HG03066 (cell line): ENCODE measurements at regions not wholly inside any gene's neighbourhood (a gene's known extent, or its start where the extent isn't known, plus 50 kb on each side); places are given as distances from the start of the nearest gene placed in this dataset.
"Not testable (repeated sequence)": the region's sequence is repeated elsewhere in the genome, so short reads cannot be mapped to it uniquely, and the experiment has no call there.

Experiments used
- ATAC-seq: cut with Tn5 transposase; IDR thresholded peaks from one replicate; pipeline ENCODE4 v1.9.1; 2021; ENCODE audit warnings: low read depth; ENCODE audit not compliant: unreplicated experiment

GRCh38 chr15:92705764-92706163 is 50.2 kb upstream of the FAM174B start:
- no peak for ATAC-seq

GRCh38 chr15:92706201-92706600 is 50.6 kb upstream of the FAM174B start:
- ATAC-seq: no peak

- no peak for ATAC-seq
Measured at GRCh38 chr15:92707880-92708551, 52.4 kb upstream of the FAM174B start.

GRCh38 chr15:92708635-92709034 is 53.1 kb upstream of the FAM174B start:
- no peak for ATAC-seq

- ATAC-seq: no peak
Measured at GRCh38 chr15:92709110-92709790, 53.7 kb upstream of the FAM174B start.

GRCh38 chr15:92711457-92711831 is 55.9 kb upstream of the FAM174B start:
- ATAC-seq: no peak

- ATAC-seq: peak; percentile 27
Measured at GRCh38 chr15:92714077-92714476, 58.5 kb upstream of the FAM174B start.

GRCh38 chr15:92714477-92715401 is 59.2 kb upstream of the FAM174B start:
- ATAC-seq: peak; percentile 84

GRCh38 chr15:92715758-92716157 is 60.2 kb upstream of the FAM174B start:
- ATAC-seq: no peak

GRCh38 chr15:92719021-92719420 is 63.4 kb upstream of the FAM174B start:
- ATAC-seq: no peak

- ATAC-seq: no peak
Measured at GRCh38 chr15:92724144-92724543, 68.6 kb upstream of the FAM174B start.

- ATAC-seq: no peak
Measured at GRCh38 chr15:92725171-92725570, 69.6 kb upstream of the FAM174B start.

- ATAC-seq: no peak
Measured at GRCh38 chr15:92728266-92728665, 72.7 kb upstream of the FAM174B start.

- ATAC-seq: no peak
Measured at GRCh38 chr15:92733090-92733933, 77.7 kb upstream of the FAM174B start.

- ATAC-seq: no peak
Measured at GRCh38 chr15:92733934-92734521, 78.5 kb upstream of the FAM174B start.

GRCh38 chr15:92739246-92739645 is 83.7 kb upstream of the FAM174B start:
- ATAC-seq: not testable (repeated sequence)

- no peak for ATAC-seq
Measured at GRCh38 chr15:92745845-92746271, 90.3 kb upstream of the FAM174B start.

- ATAC-seq: no peak
Measured at GRCh38 chr15:92747047-92747446, 91.5 kb upstream of the FAM174B start.

- ATAC-seq: no peak
Measured at GRCh38 chr15:92749216-92749615, 93.6 kb upstream of the FAM174B start.

- ATAC-seq: no peak
Measured at GRCh38 chr15:92749946-92750345, 94.4 kb upstream of the FAM174B start.
